ENCODE measurements at regions not wholly inside any gene's neighbourhood (a gene's known extent, or its start where the extent isn't known, plus 50 kb on each side); places are given as distances from the start of the nearest gene placed in this dataset.

GRCh38 chr2:64818664-64819060 lies 164.9 kb upstream of the SERTAD2 start:
- intact Hi-C loops (cut with micrococcal nuclease) = no loop called here
- no peak overlapping the region for H3K4me3 ChIP-seq
- H3K27me3 ChIP-seq (ENCODE audit: low read depth) = no peaks in the 10 kb centered on the region
- no peak overlapping the region for H3K27ac ChIP-seq (replicated peaks)
- H3K36me3 ChIP-seq = no peaks in the 10 kb centered on the region
- H3K9me3 ChIP-seq (replicated peaks) = no peaks in the 10 kb centered on the region
- no peak for DNase-seq
- no peaks in the 10 kb centered on the region for H3K4me1 ChIP-seq
- no peak for TF ChIP-seq CTCF (IDR thresholded peaks at IDR 0.05; ENCODE audit: borderline replicate concordance)

- intact Hi-C loops (cut with micrococcal nuclease) = no loop called here
- no peaks in the 10 kb centered on the region for H3K9me3 ChIP-seq (replicated peaks)
- H3K4me3 ChIP-seq = no peak overlapping the region
- DNase-seq = no peak
- no peaks in the 10 kb centered on the region for H3K4me1 ChIP-seq
- peak overlapping the region; percentile 16 for H3K27ac ChIP-seq (replicated peaks)
- TF ChIP-seq CTCF (IDR thresholded peaks at IDR 0.05; ENCODE audit: borderline replicate concordance) = no peak
- no peaks in the 10 kb centered on the region for H3K36me3 ChIP-seq
- no peaks in the 10 kb centered on the region for H3K27me3 ChIP-seq (ENCODE audit: low read depth)
Measured at GRCh38 chr2:64819361-64819760, 165.6 kb upstream of the SERTAD2 start.

GRCh38 chr2:64819774-64820688 lies 166.3 kb upstream of the SERTAD2 start:
- DNase-seq = no peak
- Histone ChIP-seq H3K27me3 (ENCODE audit: low read depth) (no peaks in the 10 kb centered on the region), H3K9me3 (replicated peaks) (no peaks in the 10 kb centered on the region), H3K4me3 (no peak overlapping the region), H3K36me3 (no peaks in the 10 kb centered on the region), H3K27ac (replicated peaks) (peak overlapping the region; percentile 16), H3K4me1 (no peaks in the 10 kb centered on the region)
- intact Hi-C loops (cut with micrococcal nuclease) = no loop called here
- TF ChIP-seq CTCF (IDR thresholded peaks at IDR 0.05; ENCODE audit: borderline replicate concordance) = no peak

- TF ChIP-seq CTCF (IDR thresholded peaks at IDR 0.05; ENCODE audit: borderline replicate concordance) = no peak
- Histone ChIP-seq H3K4me1 (no peaks in the 10 kb centered on the region), H3K36me3 (no peaks in the 10 kb centered on the region), H3K4me3 (no peak overlapping the region), H3K27me3 (ENCODE audit: low read depth) (no peaks in the 10 kb centered on the region), H3K27ac (replicated peaks) (no peak overlapping the region), H3K9me3 (replicated peaks) (no peaks in the 10 kb centered on the region)
- intact Hi-C loops (cut with micrococcal nuclease) = no loop called here
- no peak for DNase-seq
Measured at GRCh38 chr2:64820901-64821300, 167.2 kb upstream of the SERTAD2 start.

- Histone ChIP-seq H3K27me3 (ENCODE audit: low read depth) (no peaks in the 10 kb centered on the region), H3K9me3 (replicated peaks) (no peaks in the 10 kb centered on the region), H3K27ac (replicated peaks) (no peak overlapping the region), H3K4me3 (no peak overlapping the region), H3K4me1 (no peaks in the 10 kb centered on the region), H3K36me3 (no peaks in the 10 kb centered on the region)
- intact Hi-C loops (cut with micrococcal nuclease) = no loop called here
- no peak for TF ChIP-seq CTCF (IDR thresholded peaks at IDR 0.05; ENCODE audit: borderline replicate concordance)
- DNase-seq = no peak
Measured at GRCh38 chr2:64823794-64824193, 165.4 kb upstream of the SLC1A4 start.
